Liver (tissue), 7 donors: ENCODE measurements at regions not wholly inside any gene's neighbourhood (a gene's known extent, or its start where the extent isn't known, plus 50 kb on each side); places are given as distances from the start of the nearest gene placed in this dataset.

Experiments used
- DNase-seq: peaks from one replicate; pipeline ENCODE4 v3.0.0-alpha.2; 2017; ENCODE audit warnings: low spot score
- H3K27ac ChIP-seq, 2 donors: one replicate each; pipeline ENCODE4 v1.7.0; 2013; ENCODE audit warnings: inconsistent platforms in 2 of 2, low read length in 2 of 2, control low read depth in 1 of 2, low read depth in 1 of 2, mild to moderate bottlenecking in 1 of 2
- H3K27me3 ChIP-seq, 4 donors: one replicate each; pipeline versions ENCODE4 v1.6.1 to v1.7.0; 2013; ENCODE audit warnings: low read length in 3 of 4, inconsistent platforms in 1 of 4, mild to moderate bottlenecking in 1 of 4, moderate library complexity in 1 of 4; ENCODE audit not compliant: control insufficient read depth in 4 of 4, insufficient read depth in 4 of 4
- H3K36me3 ChIP-seq, 4 donors: one replicate each; pipeline versions ENCODE4 v1.6.1 to v1.7.0; 2013; ENCODE audit warnings: low read length in 3 of 4, mild to moderate bottlenecking in 3 of 4, low read depth in 1 of 4, moderate library complexity in 1 of 4; ENCODE audit not compliant: control insufficient read depth in 4 of 4, insufficient read depth in 3 of 4
- H3K4me1 ChIP-seq, 4 donors: one replicate each; pipeline versions ENCODE4 v1.6.1 to v1.7.0; 2013; ENCODE audit warnings: low read length in 3 of 4, mild to moderate bottlenecking in 3 of 4, moderate library complexity in 1 of 4; ENCODE audit not compliant: control insufficient read depth in 4 of 4, insufficient read depth in 4 of 4
- H3K4me3 ChIP-seq, 3 donors: one replicate each; pipeline versions ENCODE4 v1.6.1 to v1.7.0; 2013; ENCODE audit warnings: low read length in 3 of 3, control low read depth in 1 of 3, low read depth in 1 of 3, mild to moderate bottlenecking in 1 of 3
- H3K9ac ChIP-seq, 2 donors: one replicate each; pipeline ENCODE4 v1.7.0; 2013; ENCODE audit warnings: low read length in 2 of 2, mild to moderate bottlenecking in 2 of 2, moderate library complexity in 2 of 2, control low read depth in 1 of 2, low read depth in 1 of 2
- H3K9me3 ChIP-seq, 4 donors: one replicate each; pipeline versions ENCODE4 v1.6.1 to v1.7.0; 2013; ENCODE audit warnings: low read length in 3 of 4; ENCODE audit not compliant: control insufficient read depth in 4 of 4
- EGR1 ChIP-seq, 2 donors: IDR thresholded peaks; 2 replicates each; pipeline ENCODE4 v1.6.1; 2016 to 2018; ENCODE audit warnings: antibody characterized with exemption in 2 of 2, low read depth in 2 of 2
- FOXA1 ChIP-seq: IDR thresholded peaks from 2 replicates; pipeline ENCODE4 v1.6.1; 2016; ENCODE audit warnings: antibody characterized with exemption
- GABPA ChIP-seq, 2 donors: IDR thresholded peaks in 1 of 2; conservative IDR thresholded peaks in 1 of 2; 2 replicates each; pipeline ENCODE4 v1.6.1; 2016; ENCODE audit warnings: antibody characterized with exemption in 2 of 2, mild to moderate bottlenecking in 1 of 2, moderate library complexity in 1 of 2
- HNF4A ChIP-seq, 2 donors: conservative IDR thresholded peaks; 2 replicates each; pipeline ENCODE4 v1.6.1; 2016; ENCODE audit warnings: antibody characterized with exemption in 2 of 2, mild to moderate bottlenecking in 2 of 2
- RAD21 ChIP-seq, 2 donors: IDR thresholded peaks; 2 replicates each; pipeline ENCODE4 v1.6.1; 2016; ENCODE audit warnings: antibody characterized with exemption in 2 of 2, mild to moderate bottlenecking in 2 of 2
- RXRA ChIP-seq, 2 donors: IDR thresholded peaks; 2 replicates each; pipeline ENCODE4 v1.6.1; 2017 to 2018; ENCODE audit warnings: antibody characterized with exemption in 2 of 2, mild to moderate bottlenecking in 1 of 2
- SP1 ChIP-seq: IDR thresholded peaks from 2 replicates; pipeline ENCODE4 v1.6.1; 2018; ENCODE audit warnings: antibody characterized with exemption, mild to moderate bottlenecking
- TAF1 ChIP-seq: conservative IDR thresholded peaks from 2 replicates; pipeline ENCODE4 v1.6.1; 2016; ENCODE audit warnings: antibody characterized with exemption, mild to moderate bottlenecking
- YY1 ChIP-seq: IDR thresholded peaks from 2 replicates; pipeline ENCODE4 v1.6.1; 2016; ENCODE audit warnings: antibody characterized with exemption, mild to moderate bottlenecking
- TF ChIP-seq, protein P1 (sequence below): IDR thresholded peaks from 2 replicates; pipeline ENCODE4 v1.6.1; 2016; ENCODE audit warnings: antibody characterized with exemption, mild to moderate bottlenecking
- TF ChIP-seq, protein P2 (sequence below): fragments of 150-350 bp; IDR thresholded peaks from 2 replicates; pipeline ENCODE4 v1.5.1; 2017; ENCODE audit warnings: improper control_type of control experiment, low read depth, low read length; ENCODE audit not compliant: missing input control
- donor health status: healthy.
- donor health status: healthy.
- donor health status: healthy.
- donor health status: healthy.

DNA sequence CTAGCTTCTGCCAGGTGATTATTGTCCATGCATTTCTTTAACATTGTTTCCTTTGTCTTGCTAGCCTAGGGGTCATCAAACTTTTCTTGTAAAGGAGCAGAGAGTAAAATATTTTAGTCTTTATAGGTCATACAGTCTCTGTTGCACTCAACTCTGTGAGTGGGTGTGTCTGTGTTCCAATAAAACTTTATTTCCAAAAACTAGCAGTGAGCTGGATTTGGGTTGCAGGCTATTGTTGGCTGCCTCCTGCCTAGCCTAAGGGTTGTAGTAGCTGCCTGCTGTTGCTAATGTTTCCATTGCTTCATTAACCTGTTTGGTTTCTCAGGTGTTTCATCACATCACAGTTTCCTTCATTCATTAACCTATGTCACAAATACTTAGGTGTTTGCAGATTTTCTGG, 64.0 kb upstream of the DCP1A start:
- H3K27ac ChIP-seq: no peak overlapping the region
- H3K4me3 ChIP-seq: no peak overlapping the region
- no peaks in the 10 kb centered on the region for H3K4me1 ChIP-seq
- TF ChIP-seq HNF4A (conservative IDR thresholded peaks at IDR 0.05): no peak
- no peak for TF ChIP-seq SP1
- TF ChIP-seq, protein P1, sequence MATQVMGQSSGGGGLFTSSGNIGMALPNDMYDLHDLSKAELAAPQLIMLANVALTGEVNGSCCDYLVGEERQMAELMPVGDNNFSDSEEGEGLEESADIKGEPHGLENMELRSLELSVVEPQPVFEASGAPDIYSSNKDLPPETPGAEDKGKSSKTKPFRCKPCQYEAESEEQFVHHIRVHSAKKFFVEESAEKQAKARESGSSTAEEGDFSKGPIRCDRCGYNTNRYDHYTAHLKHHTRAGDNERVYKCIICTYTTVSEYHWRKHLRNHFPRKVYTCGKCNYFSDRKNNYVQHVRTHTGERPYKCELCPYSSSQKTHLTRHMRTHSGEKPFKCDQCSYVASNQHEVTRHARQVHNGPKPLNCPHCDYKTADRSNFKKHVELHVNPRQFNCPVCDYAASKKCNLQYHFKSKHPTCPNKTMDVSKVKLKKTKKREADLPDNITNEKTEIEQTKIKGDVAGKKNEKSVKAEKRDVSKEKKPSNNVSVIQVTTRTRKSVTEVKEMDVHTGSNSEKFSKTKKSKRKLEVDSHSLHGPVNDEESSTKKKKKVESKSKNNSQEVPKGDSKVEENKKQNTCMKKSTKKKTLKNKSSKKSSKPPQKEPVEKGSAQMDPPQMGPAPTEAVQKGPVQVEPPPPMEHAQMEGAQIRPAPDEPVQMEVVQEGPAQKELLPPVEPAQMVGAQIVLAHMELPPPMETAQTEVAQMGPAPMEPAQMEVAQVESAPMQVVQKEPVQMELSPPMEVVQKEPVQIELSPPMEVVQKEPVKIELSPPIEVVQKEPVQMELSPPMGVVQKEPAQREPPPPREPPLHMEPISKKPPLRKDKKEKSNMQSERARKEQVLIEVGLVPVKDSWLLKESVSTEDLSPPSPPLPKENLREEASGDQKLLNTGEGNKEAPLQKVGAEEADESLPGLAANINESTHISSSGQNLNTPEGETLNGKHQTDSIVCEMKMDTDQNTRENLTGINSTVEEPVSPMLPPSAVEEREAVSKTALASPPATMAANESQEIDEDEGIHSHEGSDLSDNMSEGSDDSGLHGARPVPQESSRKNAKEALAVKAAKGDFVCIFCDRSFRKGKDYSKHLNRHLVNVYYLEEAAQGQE: no peak
- no peak for TF ChIP-seq YY1
- no peak for TF ChIP-seq TAF1
- TF ChIP-seq, protein P2, sequence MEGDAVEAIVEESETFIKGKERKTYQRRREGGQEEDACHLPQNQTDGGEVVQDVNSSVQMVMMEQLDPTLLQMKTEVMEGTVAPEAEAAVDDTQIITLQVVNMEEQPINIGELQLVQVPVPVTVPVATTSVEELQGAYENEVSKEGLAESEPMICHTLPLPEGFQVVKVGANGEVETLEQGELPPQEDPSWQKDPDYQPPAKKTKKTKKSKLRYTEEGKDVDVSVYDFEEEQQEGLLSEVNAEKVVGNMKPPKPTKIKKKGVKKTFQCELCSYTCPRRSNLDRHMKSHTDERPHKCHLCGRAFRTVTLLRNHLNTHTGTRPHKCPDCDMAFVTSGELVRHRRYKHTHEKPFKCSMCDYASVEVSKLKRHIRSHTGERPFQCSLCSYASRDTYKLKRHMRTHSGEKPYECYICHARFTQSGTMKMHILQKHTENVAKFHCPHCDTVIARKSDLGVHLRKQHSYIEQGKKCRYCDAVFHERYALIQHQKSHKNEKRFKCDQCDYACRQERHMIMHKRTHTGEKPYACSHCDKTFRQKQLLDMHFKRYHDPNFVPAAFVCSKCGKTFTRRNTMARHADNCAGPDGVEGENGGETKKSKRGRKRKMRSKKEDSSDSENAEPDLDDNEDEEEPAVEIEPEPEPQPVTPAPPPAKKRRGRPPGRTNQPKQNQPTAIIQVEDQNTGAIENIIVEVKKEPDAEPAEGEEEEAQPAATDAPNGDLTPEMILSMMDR: no peak
- TF ChIP-seq RXRA (IDR thresholded peaks at IDR 0.05): no peak
- no peak for TF ChIP-seq RAD21 (IDR thresholded peaks at IDR 0.05)
- TF ChIP-seq GABPA (IDR thresholded peaks at IDR 0.05 in 1 of 2, conservative IDR thresholded peaks at IDR 0.05 in 1 of 2): no peak
- no peak for TF ChIP-seq EGR1 (IDR thresholded peaks at IDR 0.05; ENCODE audit: low read depth in 2 of 2)
- no peak for TF ChIP-seq FOXA1
- H3K36me3 ChIP-seq: no peaks in the 10 kb centered on the region
- no peak overlapping the region for H3K9ac ChIP-seq
- H3K27me3 ChIP-seq: no peaks in the 10 kb centered on the region
- H3K9me3 ChIP-seq: peaks cover 0 to 21% (median 3%) of the 10 kb centered on the region in 4 donors
- DNase-seq: no peak

DNA sequence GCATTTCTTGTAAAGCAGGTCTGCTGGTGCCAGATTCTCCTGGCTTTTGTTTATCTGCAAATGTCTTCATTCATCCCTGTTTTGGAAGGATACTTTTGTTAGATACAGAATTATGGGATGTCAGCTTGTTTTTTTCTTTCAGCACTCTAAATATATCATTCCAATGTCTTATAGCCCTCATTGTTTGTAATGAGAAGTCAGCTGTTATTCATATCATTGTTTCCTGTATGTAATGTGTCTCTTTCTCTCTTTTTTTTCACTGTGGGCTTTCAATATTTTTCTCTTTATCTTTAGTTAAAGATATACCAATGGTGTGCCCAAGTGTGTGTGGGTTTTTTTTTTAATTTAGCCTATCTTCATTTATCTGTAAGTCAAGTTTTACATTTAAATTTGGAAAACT, 65.6 kb upstream of the DCP1A start:
- no peak overlapping the region for H3K4me3 ChIP-seq
- H3K27ac ChIP-seq: no peak overlapping the region
- H3K4me1 ChIP-seq: no peaks in the 10 kb centered on the region
- H3K36me3 ChIP-seq: no peaks in the 10 kb centered on the region
- TF ChIP-seq RAD21 (IDR thresholded peaks at IDR 0.05) (no peak), SP1 (no peak)
- TF ChIP-seq, protein P2: no peak
- no peaks in the 10 kb centered on the region for H3K27me3 ChIP-seq
- peaks cover 0 to 21% (median 3%) of the 10 kb centered on the region in 4 donors for H3K9me3 ChIP-seq
- H3K9ac ChIP-seq: no peak overlapping the region
- DNase-seq: no peak
